K562 (cell line): ENCODE measurements at regions not wholly inside any gene's neighbourhood (a gene's known extent, or its start where the extent isn't known, plus 50 kb on each side); places are given as distances from the start of the nearest gene placed in this dataset.

Experiments
- ATAC-seq: fragments of 200-7000 bp; cut with Tn5 transposase; 3 replicates; pipeline ENCODE4 v1.9.1; 2020; ENCODE audit warnings: moderate library complexity
- BruUV-seq: library from RNA; stranded (reverse); fragments of 400-500 nt; replicated peaks from 2 replicates; lab custom pipeline; 2021; lab: Mats Ljungman, UMichigan
- CTCF ChIA-PET: fragments of 300-600 bp; formaldehyde crosslinking; extraction: SDS; loops from one replicate; lab custom pipeline; 2021; ENCODE audit warnings: low intra/inter-chr PET ratio; lab: Yijun Ruan, JAX
- POLR2A ChIA-PET: fragments of 300-600, 350-650 bp; sonication (Branson Sonifier 250); formaldehyde crosslinking; extraction: SDS; loops from one replicate; lab custom pipeline; 2021; ENCODE audit warnings: antibody characterized with exemption, inconsistent platforms; lab: Yijun Ruan, JAX
- DNase-seq, 4 experiments: peaks; one replicate each; pipeline versions ENCODE4 v3.0.0 to v3.0.0-alpha.2; 2011 to 2018; ENCODE audit warnings: low spot score in 3 of 4, mixed read lengths in 3 of 4; ENCODE audit errors: extremely low read depth in 1 of 4
- FAIRE-seq: peaks from 2 replicates; lab custom pipeline; 2011; peaks lifted over from hg19 to GRCh38; lab: Jason Lieb, UNC
- H2AFZ ChIP-seq: 2 replicates; pipeline ENCODE4 v1.6.0; 2011; ENCODE audit warnings: low read depth, low read length, control low read depth, inconsistent platforms
- H3K27ac ChIP-seq: fragments of 200-600 bp; 3 replicates; pipeline ENCODE4 v1.8.0; 2011; ENCODE audit warnings: low read depth, mild to moderate bottlenecking, control low read depth, inconsistent platforms, low read length, moderate library complexity, mixed read lengths; ENCODE audit errors: extremely low read depth
- H3K27me3 ChIP-seq, 2 experiments: fragments of 300-600 bp in 1 of 2; 2 replicates in 1 of 2; 3 replicates in 1 of 2; pipeline versions ENCODE4 v1.6.0 to v1.8.0; 2011; ENCODE audit warnings: inconsistent platforms in 2 of 2, low read length in 2 of 2, mild to moderate bottlenecking in 1 of 2, mixed read lengths in 1 of 2, moderate library complexity in 1 of 2; ENCODE audit not compliant: control insufficient read depth in 2 of 2, insufficient read depth in 2 of 2
- H3K36me3 ChIP-seq: fragments of 300-600 bp; 3 replicates; pipeline ENCODE4 v1.8.0; 2011; ENCODE audit warnings: mild to moderate bottlenecking, low read length, inconsistent platforms; ENCODE audit not compliant: control insufficient read depth, insufficient read depth
- H3K4me1 ChIP-seq, 2 experiments: fragments of 200-600 bp in 1 of 2; replicated peaks in 1 of 2; 2 replicates in 1 of 2; 3 replicates in 1 of 2; pipeline versions ENCODE4 v1.5.1 to v1.8.0; 2011; ENCODE audit warnings: inconsistent platforms in 2 of 2, low read length in 2 of 2, mild to moderate bottlenecking in 1 of 2, mixed read lengths in 1 of 2, moderate library complexity in 1 of 2; ENCODE audit not compliant: control insufficient read depth in 2 of 2, insufficient read depth in 2 of 2
- H3K4me2 ChIP-seq: 2 replicates; pipeline ENCODE4 v1.6.1; 2011; ENCODE audit warnings: low read length, control low read depth, inconsistent platforms, mixed read lengths; ENCODE audit not compliant: insufficient read depth
- H3K4me3 ChIP-seq: fragments of 200-600 bp; sonication (generic), shearing (Covaris generic); 2 replicates; pipeline ENCODE4 v1.5.1; 2016; ENCODE audit warnings: control low read depth, inconsistent platforms
- H3K79me2 ChIP-seq: fragments of 200-600 bp; 3 replicates; pipeline ENCODE4 v1.8.0; 2011; ENCODE audit warnings: low read length, inconsistent platforms; ENCODE audit not compliant: control insufficient read depth, insufficient read depth
- H3K9ac ChIP-seq, 2 experiments: 2 replicates each; pipeline versions ENCODE4 v1.6.0 to v1.6.1; 2011; ENCODE audit warnings: low read depth in 2 of 2, low read length in 2 of 2, control low read depth in 1 of 2, inconsistent platforms in 1 of 2, mild to moderate bottlenecking in 1 of 2, mixed read lengths in 1 of 2; ENCODE audit not compliant: insufficient read depth in 1 of 2
- H3K9me1 ChIP-seq: one replicate; pipeline ENCODE4 v1.6.0; 2011; ENCODE audit warnings: inconsistent platforms, mild to moderate bottlenecking, low read length, moderate library complexity; ENCODE audit not compliant: control insufficient read depth, insufficient read depth
- H3K9me3 ChIP-seq: replicated peaks from 2 replicates; pipeline ENCODE4 v1.5.1; 2011; ENCODE audit warnings: low read depth, low read length, inconsistent platforms; ENCODE audit not compliant: control insufficient read depth, insufficient read depth
- H4K20me1 ChIP-seq: replicated peaks from 2 replicates; pipeline ENCODE4 v1.6.1; 2011; ENCODE audit warnings: low read length, inconsistent platforms, mixed read lengths; ENCODE audit not compliant: control insufficient read depth, insufficient read depth
- ARHGAP35 ChIP-seq: fragments of 450-650 bp; IDR thresholded peaks from 2 replicates; pipeline ENCODE4 v1.6.1; 2018; ENCODE audit not compliant: partially characterized antibody
- BRF2 ChIP-seq: IDR thresholded peaks from 3 replicates; pipeline ENCODE4 v1.6.1; 2011; ENCODE audit warnings: borderline replicate concordance, mild to moderate bottlenecking; ENCODE audit not compliant: insufficient read length, insufficient read depth
- CREB3L1 ChIP-seq: fragments of 450-650 bp; IDR thresholded peaks from 2 replicates; pipeline ENCODE4 v1.6.1; 2014; ENCODE audit warnings: low read depth, mild to moderate bottlenecking, moderate library complexity, borderline replicate concordance
- E2F3 ChIP-seq: fragments of 250-450 bp; sonication (Bioruptor Pico); IDR thresholded peaks from 2 replicates; pipeline ENCODE4 v1.4.0; 2020; ENCODE audit warnings: mild to moderate bottlenecking
- HDAC6 ChIP-seq: IDR thresholded peaks from 2 replicates; pipeline ENCODE4 v1.6.1; 2012; ENCODE audit warnings: low read depth, mild to moderate bottlenecking, control low read depth, inconsistent platforms, low read length, moderate library complexity
- HNRNPK ChIP-seq: fragments of 200-400 bp; formaldehyde crosslinking; IDR thresholded peaks from one replicate; pipeline ENCODE4 v1.6.1; 2018; ENCODE audit warnings: mild to moderate bottlenecking, low read depth, low read length; ENCODE audit not compliant: poor library complexity, severe bottlenecking
- SMAD3 ChIP-seq: fragments of 450-650 bp; formaldehyde crosslinking; conservative IDR thresholded peaks from 2 replicates; pipeline ENCODE4 v1.4.0; 2020; ENCODE audit warnings: mild to moderate bottlenecking
- SMARCC2 ChIP-seq: fragments of 450-650 bp; IDR thresholded peaks from 2 replicates; pipeline ENCODE4 v1.6.1; 2017; ENCODE audit warnings: antibody characterized with exemption, moderate library complexity, mild to moderate bottlenecking, low read depth
- STAG1 ChIP-seq: sonication (generic); formaldehyde crosslinking; IDR thresholded peaks from 2 replicates; pipeline ENCODE4 v1.5.0; 2020; ENCODE audit warnings: missing genetic modification reagents, borderline replicate concordance
- TFAM ChIP-seq: fragments of 250-450 bp; sonication (Bioruptor Pico); conservative IDR thresholded peaks from 2 replicates; pipeline ENCODE4 v1.5.0; 2021; ENCODE audit warnings: mild to moderate bottlenecking, moderate library complexity
- ZBTB7A ChIP-seq: IDR thresholded peaks from 2 replicates; pipeline ENCODE4 v1.6.1; 2011; ENCODE audit warnings: low read depth, mild to moderate bottlenecking, low read length, moderate library complexity, borderline replicate concordance; ENCODE audit not compliant: control insufficient read depth
- WGBS: fragments of 100-300 bp; shearing (Covaris generic); methylation state at CpG from one replicate; pipeline ENCODE4 v1.1.6; 2016; ENCODE audit warnings: low coverage, mixed read lengths; ENCODE audit not compliant: insufficient coverage; ENCODE audit errors: missing lambda C conversion rate; 5-methylcytosine and 5-hydroxymethylcytosine counted together
- in situ Hi-C: fragments of 300-500 bp; cut with MboI; formaldehyde crosslinking; loops from 4 replicates; pipeline ENCODE4 v1.15.0; 2018; ENCODE audit warnings: inconsistent platforms, mixed read lengths
- intact Hi-C: fragments of 100-400 bp; cut with micrococcal nuclease; formaldehyde crosslinking; loops from 2 replicates; pipeline ENCODE4 v1.14.2; 2022
- TF ChIP-seq, protein P1 (sequence below): sonication (generic); formaldehyde crosslinking; IDR thresholded peaks from 2 replicates; pipeline ENCODE4 v1.5.0; 2020; ENCODE audit warnings: missing genetic modification reagents
- TF ChIP-seq, protein P2 (sequence below): fragments of 450-650 bp; IDR thresholded peaks from 2 replicates; pipeline ENCODE4 v1.6.1; 2016; ENCODE audit warnings: antibody characterized with exemption

DNA sequence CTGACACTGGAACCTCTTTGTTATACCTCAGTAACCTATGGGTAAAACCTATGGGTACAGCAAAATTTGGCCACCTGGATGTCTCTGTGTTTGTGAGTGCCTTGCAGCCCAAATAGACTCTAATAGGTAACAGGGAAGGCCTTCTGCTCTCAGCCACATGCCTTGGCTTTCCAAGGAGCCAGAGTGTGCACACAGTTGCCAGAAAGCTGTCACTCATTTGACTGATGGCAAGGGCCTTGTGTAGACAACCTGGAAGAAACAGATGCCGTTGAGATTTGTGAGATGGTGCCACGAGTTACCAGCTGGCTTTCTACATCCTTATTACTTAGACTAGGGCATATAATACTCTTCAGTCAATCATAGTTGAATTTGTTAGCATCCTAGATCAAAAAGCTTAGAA is 90.1 kb upstream of the RAB12 start:
- FAIRE-seq (no peak), ATAC-seq (no peak), DNase-seq (no peak)
- in situ Hi-C loops (no loop called here), intact Hi-C loops (no loop called here)
- peaks cover 19 to 31% of the 10 kb centered on the region in 2 experiments; a peak in 4 of 5 replicates for H3K27me3 ChIP-seq
- H3K9me3 ChIP-seq: no peaks in the 10 kb centered on the region
- H3K79me2 ChIP-seq: no peaks in the 10 kb centered on the region
- H3K4me2 ChIP-seq: no peak overlapping the region
- WGBS: 2% methylated on average over 2 of the region's 2 CpGs
- BruUV-seq: no TSS peak
- H4K20me1 ChIP-seq: no peaks in the 10 kb centered on the region; the same call in 1 of the 2 replicates
- POLR2A ChIA-PET: interaction anchor here (1.2 kb wide), 1 partner anchor 8 kb away, joined by 3 read pairs; no protein-coding TSS in a partner anchor
- H2AFZ ChIP-seq: no peak overlapping the region
- no peaks in the 10 kb centered on the region for H3K4me1 ChIP-seq
- H3K4me3 ChIP-seq: no peak overlapping the region
- H3K9me1 ChIP-seq: no peaks in the 10 kb centered on the region
- H3K27ac ChIP-seq: no peak overlapping the region
- CTCF ChIA-PET: no interaction called here
- H3K36me3 ChIP-seq: no peaks in the 10 kb centered on the region
- TF ChIP-seq SMAD3 (CRISPR knock-in tag) (no peak), CREB3L1 (no peak), HNRNPK (no peak), STAG1 (CRISPR knock-in tag) (no peak), TFAM (CRISPR knock-in tag) (no peak), BRF2 (no peak), SMARCC2 (no peak), ARHGAP35 (no peak), HDAC6 (no peak), ZBTB7A (no peak), E2F3 (CRISPR knock-in tag) (no peak)
- TF ChIP-seq, protein P1, sequence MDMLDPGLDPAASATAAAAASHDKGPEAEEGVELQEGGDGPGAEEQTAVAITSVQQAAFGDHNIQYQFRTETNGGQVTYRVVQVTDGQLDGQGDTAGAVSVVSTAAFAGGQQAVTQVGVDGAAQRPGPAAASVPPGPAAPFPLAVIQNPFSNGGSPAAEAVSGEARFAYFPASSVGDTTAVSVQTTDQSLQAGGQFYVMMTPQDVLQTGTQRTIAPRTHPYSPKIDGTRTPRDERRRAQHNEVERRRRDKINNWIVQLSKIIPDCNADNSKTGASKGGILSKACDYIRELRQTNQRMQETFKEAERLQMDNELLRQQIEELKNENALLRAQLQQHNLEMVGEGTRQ (CRISPR knock-in tag): no peak
- TF ChIP-seq, protein P2, sequence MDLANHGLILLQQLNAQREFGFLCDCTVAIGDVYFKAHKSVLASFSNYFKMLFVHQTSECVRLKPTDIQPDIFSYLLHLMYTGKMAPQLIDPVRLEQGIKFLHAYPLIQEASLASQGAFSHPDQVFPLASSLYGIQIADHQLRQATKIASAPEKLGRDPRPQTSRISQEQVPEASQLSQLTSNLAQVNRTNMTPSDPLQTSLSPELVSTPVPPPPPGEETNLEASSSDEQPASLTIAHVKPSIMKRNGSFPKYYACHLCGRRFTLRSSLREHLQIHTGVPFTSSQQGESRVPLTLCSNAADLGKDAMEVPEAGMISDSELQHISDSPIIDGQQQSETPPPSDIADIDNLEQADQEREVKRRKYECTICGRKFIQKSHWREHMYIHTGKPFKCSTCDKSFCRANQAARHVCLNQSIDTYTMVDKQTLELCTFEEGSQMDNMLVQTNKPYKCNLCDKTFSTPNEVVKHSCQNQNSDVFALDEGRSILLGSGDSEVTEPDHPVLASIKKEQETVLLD: no peak
- no peak overlapping the region for H3K9ac ChIP-seq
